ENCODE measurements at regions not wholly inside any gene's neighbourhood (a gene's known extent, or its start where the extent isn't known, plus 50 kb on each side); places are given as distances from the start of the nearest gene placed in this dataset.

DNA sequence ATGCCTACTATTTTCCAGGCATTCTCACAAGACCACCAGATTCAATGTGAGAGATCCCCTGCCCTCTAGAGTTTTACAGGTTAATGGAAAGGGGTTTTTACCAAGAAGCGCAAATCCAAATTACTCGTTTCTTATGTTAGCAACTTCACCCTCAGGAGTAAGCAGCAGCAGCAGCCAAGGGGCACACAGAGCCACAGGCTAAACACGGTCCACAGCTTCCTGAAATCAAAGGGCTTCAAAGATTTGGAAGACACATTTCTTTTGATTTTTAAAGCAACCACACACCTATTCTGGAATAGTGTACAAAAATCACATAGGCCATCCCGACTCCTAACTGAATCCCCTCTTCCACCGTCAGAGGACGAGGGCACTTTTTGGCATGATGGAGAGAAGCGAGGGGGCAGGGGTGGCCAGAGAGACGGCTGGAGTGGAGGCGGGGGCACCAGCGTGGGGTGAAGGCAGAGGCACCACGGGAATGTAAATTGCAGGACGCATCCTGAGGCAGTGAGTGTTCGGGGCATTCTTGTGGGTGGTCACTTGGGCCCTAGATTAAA lies 107.0 kb downstream of the ARF6 start:
- TF ChIP-seq, protein P1, sequence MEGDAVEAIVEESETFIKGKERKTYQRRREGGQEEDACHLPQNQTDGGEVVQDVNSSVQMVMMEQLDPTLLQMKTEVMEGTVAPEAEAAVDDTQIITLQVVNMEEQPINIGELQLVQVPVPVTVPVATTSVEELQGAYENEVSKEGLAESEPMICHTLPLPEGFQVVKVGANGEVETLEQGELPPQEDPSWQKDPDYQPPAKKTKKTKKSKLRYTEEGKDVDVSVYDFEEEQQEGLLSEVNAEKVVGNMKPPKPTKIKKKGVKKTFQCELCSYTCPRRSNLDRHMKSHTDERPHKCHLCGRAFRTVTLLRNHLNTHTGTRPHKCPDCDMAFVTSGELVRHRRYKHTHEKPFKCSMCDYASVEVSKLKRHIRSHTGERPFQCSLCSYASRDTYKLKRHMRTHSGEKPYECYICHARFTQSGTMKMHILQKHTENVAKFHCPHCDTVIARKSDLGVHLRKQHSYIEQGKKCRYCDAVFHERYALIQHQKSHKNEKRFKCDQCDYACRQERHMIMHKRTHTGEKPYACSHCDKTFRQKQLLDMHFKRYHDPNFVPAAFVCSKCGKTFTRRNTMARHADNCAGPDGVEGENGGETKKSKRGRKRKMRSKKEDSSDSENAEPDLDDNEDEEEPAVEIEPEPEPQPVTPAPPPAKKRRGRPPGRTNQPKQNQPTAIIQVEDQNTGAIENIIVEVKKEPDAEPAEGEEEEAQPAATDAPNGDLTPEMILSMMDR (IDR thresholded peaks at IDR 0.05 in 8 of 11, conservative IDR thresholded peaks at IDR 0.05 in 3 of 11): peak in 1 of 11 experiments; percentile 11
- TF ChIP-seq POLR2A (IDR thresholded peaks at IDR 0.05): no peak
- peak in 1 of 3 donors; percentile 20 for TF ChIP-seq POLR2AphosphoS5 (IDR thresholded peaks at IDR 0.05)

DNA sequence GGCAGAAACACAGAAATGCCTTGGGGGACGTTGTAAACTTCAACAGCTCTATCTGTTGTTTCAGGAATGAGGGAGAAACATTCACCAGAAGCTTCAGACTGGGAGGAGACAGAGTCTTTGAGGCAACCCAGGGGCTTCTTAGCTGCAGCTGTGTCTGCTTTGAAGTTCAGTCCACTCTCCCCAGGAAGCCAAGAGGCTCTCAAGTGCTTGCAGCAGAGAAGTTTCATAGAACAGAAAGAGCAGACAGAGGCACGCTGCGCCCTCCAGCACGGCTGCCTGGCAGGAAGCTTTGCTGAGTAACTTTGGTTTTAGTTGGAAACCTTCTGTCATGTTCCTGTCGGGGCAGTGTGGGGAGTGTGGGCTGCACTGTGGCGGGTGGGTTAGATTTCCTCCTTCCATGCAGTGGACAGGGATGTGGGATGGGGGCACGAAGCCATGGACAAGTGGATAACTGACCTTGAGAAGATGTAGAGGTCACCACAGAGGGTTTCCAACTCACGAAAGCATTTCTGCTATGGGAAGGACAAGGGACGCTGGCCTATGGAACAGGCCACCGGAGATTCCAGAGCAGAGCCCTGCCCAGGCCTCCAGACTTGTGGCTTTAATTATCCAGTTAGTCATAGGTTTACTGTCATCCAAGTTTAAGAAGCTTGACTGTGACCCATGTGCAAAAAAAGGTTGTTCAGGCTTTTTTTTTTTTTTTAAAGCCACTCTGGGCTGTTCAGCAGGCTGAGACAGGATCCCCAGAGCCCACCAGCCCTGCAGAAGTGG lies 107.7 kb downstream of the ARF6 start:
- Histone ChIP-seq H3K4me3 (peak overlapping the region in 2 of 8 donors; percentile 17 to 70), H3K27me3 (replicated peaks in 1 of 7) (no peaks in the 10 kb centered on the region), H3K4me1 (peaks cover 46 to 73% (median 67%) of the 10 kb centered on the region in 6 donors), H3K36me3 (no peaks in the 10 kb centered on the region), H3K9me3 (no peaks in the 10 kb centered on the region), H3K27ac (peak overlapping the region; percentile 74 to 96 (median 91))
- peak; percentile 92 for DNase-seq
- intact Hi-C loops (cut with DNase I; ENCODE audit: low total_unique reads): loop anchor here (10.0 kb wide), 1 partner anchor 116 kb away; no protein-coding TSS in a partner anchor
- 10 to 19% (median 12%) methylated on average over 9 to 10 of the region's 10 CpGs for WGBS, 5 donors
- peak in 1 of 3 donors; percentile 68 for TF ChIP-seq POLR2A (IDR thresholded peaks at IDR 0.05)
- TF ChIP-seq POLR2AphosphoS5 (IDR thresholded peaks at IDR 0.05): peak in 2 of 3 donors; percentile 84 to 89
- TF ChIP-seq, protein P1 (IDR thresholded peaks at IDR 0.05 in 8 of 11, conservative IDR thresholded peaks at IDR 0.05 in 3 of 11): peak in 1 of 11 experiments; percentile 10

More for the DNA sequence above, 107.0 kb downstream of the ARF6 start:
- H3K27me3 ChIP-seq (replicated peaks in 1 of 7): no peaks in the 10 kb centered on the region
- no peaks in the 10 kb centered on the region for H3K9me3 ChIP-seq
- H3K4me3 ChIP-seq: peak overlapping the region in 1 of 8 donors; percentile 70
- 50 to 65% (median 55%) methylated on average over 13 of the region's 13 CpGs for WGBS, 5 donors
- DNase-seq: no peak
- H3K36me3 ChIP-seq: no peaks in the 10 kb centered on the region
- peaks cover 46 to 75% (median 68%) of the 10 kb centered on the region in 6 donors for H3K4me1 ChIP-seq
- peak overlapping the region; percentile 74 to 96 (median 91) for H3K27ac ChIP-seq
- intact Hi-C loops (cut with DNase I; ENCODE audit: low total_unique reads): loop anchor here (10.0 kb wide), 1 partner anchor 115 kb away; no protein-coding TSS in a partner anchor

DNA sequence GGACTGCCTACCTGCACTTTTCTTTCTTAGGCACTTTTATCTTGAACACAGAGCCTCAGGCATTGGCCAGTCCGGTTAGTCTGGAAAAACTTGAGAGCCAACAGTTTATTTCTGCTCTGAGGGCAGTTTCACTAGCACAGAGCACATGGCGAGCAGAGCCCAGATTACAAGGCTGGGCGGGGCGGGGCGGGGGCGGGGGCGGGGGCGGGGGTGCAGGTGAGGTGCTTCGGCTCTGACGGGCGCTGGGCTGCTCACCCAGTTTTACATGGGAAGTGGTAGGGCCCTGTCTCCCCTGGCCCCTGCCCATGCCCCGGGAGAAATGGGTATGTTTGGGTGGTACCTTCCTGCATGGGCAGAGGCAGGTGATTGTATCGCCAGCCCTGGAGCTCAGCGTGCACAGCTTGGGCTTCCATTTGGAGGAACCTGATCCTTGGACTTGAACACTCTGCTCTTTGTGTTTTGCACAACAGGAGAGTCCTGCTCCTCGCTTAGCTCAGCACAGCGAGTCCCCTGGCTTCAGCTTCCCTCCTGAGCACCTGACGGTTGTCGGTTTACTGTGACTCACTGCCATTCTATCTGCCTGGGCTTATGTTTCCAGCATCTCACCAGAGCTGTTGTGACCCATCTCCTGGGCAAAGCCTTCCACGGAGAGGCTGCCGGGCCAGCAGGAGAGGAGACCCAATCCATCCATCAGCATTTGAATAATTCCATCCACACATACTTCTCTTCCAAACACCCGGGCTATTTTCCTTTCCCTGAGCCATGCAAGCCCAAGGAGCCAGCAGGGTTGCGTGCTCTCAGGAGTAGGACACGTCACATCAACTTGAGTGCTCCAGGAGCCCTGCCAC lies 108.5 kb downstream of the ARF6 start:
- Histone ChIP-seq H3K4me3 (peak overlapping the region in 2 of 8 donors; percentile 17 to 70), H3K9me3 (no peaks in the 10 kb centered on the region), H3K27ac (peak overlapping the region; percentile 74 to 96 (median 91)), H3K36me3 (no peaks in the 10 kb centered on the region), H3K27me3 (replicated peaks in 1 of 7) (no peaks in the 10 kb centered on the region), H3K4me1 (peaks cover 46 to 73% (median 67%) of the 10 kb centered on the region in 6 donors)
- TF ChIP-seq POLR2A (IDR thresholded peaks at IDR 0.05) (no peak), POLR2AphosphoS5 (IDR thresholded peaks at IDR 0.05) (peak; percentile 44 to 69 (median 63))
- DNase-seq: peak; percentile 89
- 41 to 53% (median 42%) methylated on average over 20 to 23 of the region's 23 CpGs for WGBS, 5 donors
- intact Hi-C loops (cut with DNase I; ENCODE audit: low total_unique reads): loop anchor here (10.0 kb wide), 1 partner anchor 117 kb away; no protein-coding TSS in a partner anchor
